NT2/D1 (cell line): ENCODE measurements at regions not wholly inside any gene's neighbourhood (a gene's known extent, or its start where the extent isn't known, plus 50 kb on each side); places are given as distances from the start of the nearest gene placed in this dataset.
"Not testable (repeated sequence)": the region's sequence is repeated elsewhere in the genome, so short reads cannot be mapped to it uniquely, and the experiment has no call there.

Experiments
- SUZ12 ChIP-seq: IDR thresholded peaks from 2 replicates; pipeline ENCODE4 v1.6.1; 2011; ENCODE audit not compliant: insufficient read length, insufficient read depth; ENCODE audit errors: extremely low read depth
- ZNF274 ChIP-seq: IDR thresholded peaks from 2 replicates; pipeline ENCODE4 v1.6.1; 2011; ENCODE audit warnings: mild to moderate bottlenecking, low read depth, low read length

DNA sequence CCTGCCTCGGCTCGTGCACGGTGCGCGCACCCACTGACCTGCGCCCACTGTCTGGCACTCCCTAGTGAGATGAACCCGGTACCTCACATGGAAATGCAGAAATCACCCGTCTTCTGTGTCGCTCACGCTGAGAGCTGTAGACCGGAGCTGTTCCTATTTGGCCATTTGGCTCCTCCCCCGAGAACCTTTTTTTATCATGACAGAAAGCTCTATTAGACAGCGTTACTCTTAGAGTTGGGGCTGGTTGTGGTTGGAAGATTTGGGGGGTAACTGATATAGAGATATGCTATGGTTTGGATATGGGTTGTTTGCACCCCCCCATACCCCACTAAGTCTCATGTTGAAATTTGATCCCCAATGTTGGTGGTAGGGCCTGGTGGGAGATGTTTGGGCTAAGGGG is 226.2 kb downstream of the LRRC70 start:
- not testable (repeated sequence) for TF ChIP-seq SUZ12, ZNF274
